ENCODE measurements at regions not wholly inside any gene's neighbourhood (a gene's known extent, or its start where the extent isn't known, plus 50 kb on each side); places are given as distances from the start of the nearest gene placed in this dataset.

DNA sequence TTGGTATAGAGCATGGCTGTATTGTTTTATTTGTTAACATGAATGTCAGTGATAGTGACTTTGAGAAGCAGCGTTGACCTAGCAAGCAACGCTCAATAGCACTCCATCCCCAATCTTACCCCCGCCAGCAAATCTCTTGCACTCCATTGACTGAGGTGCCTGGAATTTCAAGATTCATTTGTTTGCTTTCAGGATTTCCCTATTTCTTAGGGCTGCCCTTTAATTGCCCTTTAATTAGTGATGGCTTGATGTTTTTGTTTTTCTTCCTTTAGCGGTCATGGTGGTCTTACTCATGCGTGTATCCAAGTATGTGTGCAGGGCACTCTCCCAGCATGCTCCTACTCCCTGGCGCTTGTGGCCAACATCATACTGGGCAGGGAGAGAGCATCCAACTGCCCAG, 216.8 kb upstream of the TBL1XR1 start:
- Histone ChIP-seq H3K27ac (ENCODE audit: low read depth, low read length) (no peak overlapping the region), H3K4me3 (ENCODE audit: low read depth, low read length) (no peak overlapping the region), H3K27me3 (ENCODE audit: control insufficient read depth, insufficient read depth, low read length) (no peaks in the 10 kb centered on the region), H3K9me3 (ENCODE audit: control insufficient read depth, insufficient read depth, low read length) (peaks cover 5% of the 10 kb centered on the region; the same call in 1 of the 2 replicates)
- ChIA-PET CTCF (no interaction called here), POLR2A (no interaction called here)
- no peak for DNase-seq (ENCODE audit: low read depth, low spot score)
- TF ChIP-seq, protein P1, sequence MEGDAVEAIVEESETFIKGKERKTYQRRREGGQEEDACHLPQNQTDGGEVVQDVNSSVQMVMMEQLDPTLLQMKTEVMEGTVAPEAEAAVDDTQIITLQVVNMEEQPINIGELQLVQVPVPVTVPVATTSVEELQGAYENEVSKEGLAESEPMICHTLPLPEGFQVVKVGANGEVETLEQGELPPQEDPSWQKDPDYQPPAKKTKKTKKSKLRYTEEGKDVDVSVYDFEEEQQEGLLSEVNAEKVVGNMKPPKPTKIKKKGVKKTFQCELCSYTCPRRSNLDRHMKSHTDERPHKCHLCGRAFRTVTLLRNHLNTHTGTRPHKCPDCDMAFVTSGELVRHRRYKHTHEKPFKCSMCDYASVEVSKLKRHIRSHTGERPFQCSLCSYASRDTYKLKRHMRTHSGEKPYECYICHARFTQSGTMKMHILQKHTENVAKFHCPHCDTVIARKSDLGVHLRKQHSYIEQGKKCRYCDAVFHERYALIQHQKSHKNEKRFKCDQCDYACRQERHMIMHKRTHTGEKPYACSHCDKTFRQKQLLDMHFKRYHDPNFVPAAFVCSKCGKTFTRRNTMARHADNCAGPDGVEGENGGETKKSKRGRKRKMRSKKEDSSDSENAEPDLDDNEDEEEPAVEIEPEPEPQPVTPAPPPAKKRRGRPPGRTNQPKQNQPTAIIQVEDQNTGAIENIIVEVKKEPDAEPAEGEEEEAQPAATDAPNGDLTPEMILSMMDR (IDR thresholded peaks at IDR 0.05; ENCODE audit: low read depth, low read length) = no peak

DNA sequence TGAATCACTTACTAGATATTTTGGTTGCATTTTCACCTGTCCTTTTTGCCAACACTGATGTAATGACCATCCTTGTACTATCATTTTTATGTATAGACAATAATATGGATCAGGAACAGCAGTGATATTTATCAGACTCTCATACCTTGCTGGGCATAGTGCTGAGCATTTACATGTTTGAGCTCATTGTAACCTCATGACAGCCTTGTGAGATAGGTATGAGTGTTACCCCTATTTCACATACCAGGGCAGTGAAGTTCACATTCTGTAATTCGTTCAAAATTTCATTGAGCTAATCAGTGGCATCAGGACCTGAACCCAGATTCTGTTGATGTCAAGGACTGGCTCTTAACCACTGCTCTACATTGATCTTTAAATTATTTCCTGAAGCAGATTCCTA, 221.5 kb upstream of the TBL1XR1 start:
- Histone ChIP-seq H3K27me3 (ENCODE audit: control insufficient read depth, insufficient read depth, low read length) (no peaks in the 10 kb centered on the region), H3K4me3 (ENCODE audit: low read depth, low read length) (no peak overlapping the region), H3K9me3 (ENCODE audit: control insufficient read depth, insufficient read depth, low read length) (no peaks in the 10 kb centered on the region), H3K27ac (ENCODE audit: low read depth, low read length) (no peak overlapping the region)
- no peak for DNase-seq (ENCODE audit: low read depth, low spot score)
- CTCF ChIA-PET = no interaction called here
- POLR2A ChIA-PET = interaction anchor here (1.1 kb wide), 1 partner anchor 59 kb away, joined by 3 read pairs; no protein-coding TSS in a partner anchor
- TF ChIP-seq, protein P1 (IDR thresholded peaks at IDR 0.05; ENCODE audit: low read depth, low read length) = no peak

DNA sequence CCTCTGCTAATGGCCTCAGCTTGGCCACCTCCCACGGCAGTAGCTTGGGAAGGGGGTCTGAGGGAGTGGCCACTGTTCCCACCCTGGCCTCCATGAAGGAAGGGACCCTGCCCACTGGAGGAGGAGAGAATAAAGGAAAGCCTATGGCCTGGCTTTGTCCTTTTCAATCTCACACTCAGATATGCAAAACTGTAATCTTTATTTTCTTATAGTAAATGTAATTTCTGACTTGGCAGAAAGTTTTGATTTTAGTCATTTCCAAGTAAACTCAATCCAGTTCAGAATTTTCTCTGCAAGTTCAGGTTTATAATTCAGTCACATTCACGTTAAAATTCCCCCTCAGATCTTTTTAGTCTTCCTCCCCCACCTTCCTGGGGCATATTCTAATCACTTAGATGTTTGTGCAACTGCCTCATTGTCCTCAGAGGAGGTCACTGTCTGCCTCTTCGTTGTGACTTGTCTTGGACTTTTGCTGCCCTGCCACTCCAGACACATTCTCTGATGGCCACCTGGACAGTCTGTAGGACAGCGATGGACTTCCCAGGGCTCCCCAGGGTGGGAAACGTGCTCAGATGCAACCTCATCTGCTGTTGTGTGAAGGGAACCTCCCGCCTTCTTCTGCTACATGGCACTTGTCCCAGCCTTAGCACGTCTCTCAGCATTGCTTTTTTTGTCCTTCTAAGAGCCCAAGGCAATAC, 222.8 kb upstream of the TBL1XR1 start:
- no peak for DNase-seq (ENCODE audit: low read depth, low spot score)
- H3K27ac ChIP-seq (ENCODE audit: low read depth, low read length) = no peak overlapping the region
- POLR2A ChIA-PET = interaction anchor here (1.1 kb wide), 1 partner anchor 60 kb away, joined by 3 read pairs; no protein-coding TSS in a partner anchor
- H3K9me3 ChIP-seq (ENCODE audit: control insufficient read depth, insufficient read depth, low read length) = no peaks in the 10 kb centered on the region
- H3K27me3 ChIP-seq (ENCODE audit: control insufficient read depth, insufficient read depth, low read length) = no peaks in the 10 kb centered on the region
- no peak overlapping the region for H3K4me3 ChIP-seq (ENCODE audit: low read depth, low read length)
- CTCF ChIA-PET = no interaction called here
- TF ChIP-seq, protein P1 (IDR thresholded peaks at IDR 0.05; ENCODE audit: low read depth, low read length) = no peak

DNA sequence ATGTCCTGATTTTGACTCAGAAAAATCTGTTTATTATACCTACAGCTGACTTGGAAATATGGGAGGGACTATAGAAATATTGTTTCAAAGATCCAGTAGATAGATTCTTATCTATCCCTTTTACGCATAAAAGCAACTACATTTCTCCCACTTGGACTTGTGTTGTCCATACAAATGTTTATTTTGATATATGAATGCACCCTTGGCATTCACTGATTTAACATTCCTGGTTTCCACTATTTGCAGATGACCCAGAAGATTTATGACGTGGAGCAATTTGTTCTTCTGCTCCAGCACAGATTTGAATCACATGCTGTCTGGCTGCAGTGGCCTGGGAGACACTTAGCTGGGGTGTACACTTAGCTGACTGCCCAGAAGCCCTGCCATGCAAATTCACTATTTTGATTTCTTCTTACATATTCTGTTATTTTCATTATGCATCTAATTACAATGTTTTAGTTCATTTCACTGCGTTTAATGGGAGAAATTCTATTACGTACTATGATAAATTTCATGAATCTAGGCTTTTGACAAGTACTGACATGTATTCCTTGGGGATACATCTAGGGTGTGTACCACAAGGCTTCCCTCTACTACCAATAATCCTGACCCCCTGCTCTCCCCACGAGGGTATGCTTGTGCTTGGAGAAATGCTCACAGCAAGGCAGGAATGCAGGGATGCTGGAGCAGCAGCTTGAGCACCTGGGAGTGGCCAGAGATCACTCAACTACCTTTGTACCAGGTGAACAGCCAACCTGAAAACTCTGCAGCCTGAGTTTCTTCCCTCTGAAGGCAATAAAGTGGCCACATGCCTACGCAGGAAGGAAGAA, 223.6 kb upstream of the TBL1XR1 start:
- POLR2A ChIA-PET = no interaction called here
- TF ChIP-seq, protein P1 (IDR thresholded peaks at IDR 0.05; ENCODE audit: low read depth, low read length) = no peak
- no peak for DNase-seq (ENCODE audit: low read depth, low spot score)
- Histone ChIP-seq H3K9me3 (ENCODE audit: control insufficient read depth, insufficient read depth, low read length) (no peaks in the 10 kb centered on the region), H3K27me3 (ENCODE audit: control insufficient read depth, insufficient read depth, low read length) (no peaks in the 10 kb centered on the region), H3K4me3 (ENCODE audit: low read depth, low read length) (no peak overlapping the region), H3K27ac (ENCODE audit: low read depth, low read length) (no peak overlapping the region)
- CTCF ChIA-PET = no interaction called here

DNA sequence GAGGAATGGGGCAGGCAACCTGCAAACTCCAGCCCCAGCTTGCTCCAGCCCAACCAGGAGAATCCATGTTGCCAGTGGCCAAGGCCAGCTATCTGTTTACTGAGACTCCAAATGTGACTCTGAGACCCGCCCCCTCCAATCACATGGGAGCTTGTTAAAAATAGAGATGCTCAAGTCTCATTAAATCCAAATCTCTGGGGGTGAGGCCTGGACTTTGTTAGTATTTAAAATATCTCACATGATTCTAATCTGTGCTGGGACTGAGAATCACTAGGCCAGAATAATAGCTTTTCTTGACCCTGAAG, 224.2 kb upstream of the TBL1XR1 start:
- POLR2A ChIA-PET = no interaction called here
- CTCF ChIA-PET = no interaction called here
- DNase-seq (ENCODE audit: low read depth, low spot score) = no peak

More for the DNA sequence above, 224.2 kb upstream of the TBL1XR1 start:
- Histone ChIP-seq H3K27ac (ENCODE audit: low read depth, low read length) (no peak overlapping the region), H3K27me3 (ENCODE audit: control insufficient read depth, insufficient read depth, low read length) (no peaks in the 10 kb centered on the region), H3K4me3 (ENCODE audit: low read depth, low read length) (no peak overlapping the region), H3K9me3 (ENCODE audit: control insufficient read depth, insufficient read depth, low read length) (no peaks in the 10 kb centered on the region)
- TF ChIP-seq, protein P1 (IDR thresholded peaks at IDR 0.05; ENCODE audit: low read depth, low read length) = no peak
